Adrenal gland (tissue), 9 donors: ENCODE measurements at regions not wholly inside any gene's neighbourhood (a gene's known extent, or its start where the extent isn't known, plus 50 kb on each side); places are given as distances from the start of the nearest gene placed in this dataset.

ENCODE experiments used
- DNase-seq, 7 donors: peaks; one replicate each; pipeline ENCODE4 v3.0.0-alpha.2; 2019 to 2020
- H3K27ac ChIP-seq, 5 donors: fragments of 200-600 bp; sonication (generic) in 4 of 5; 1 replicate in 3 of 5; 2 replicates in 2 of 5; pipeline versions ENCODE4 v1.5.1 to v1.8.0; 2016 to 2020; ENCODE audit warnings: mild to moderate bottlenecking in 1 of 5
- H3K27me3 ChIP-seq: fragments of 200-600 bp; 2 replicates; pipeline ENCODE4 v1.8.0; 2021
- H3K36me3 ChIP-seq, 2 donors: fragments of 200-600 bp; replicated peaks in 1 of 2; 1 replicate in 1 of 2; 2 replicates in 1 of 2; pipeline versions ENCODE4 v1.5.1 to v1.8.0; 2018 to 2022
- H3K4me1 ChIP-seq, 2 donors: fragments of 200-600 bp; replicated peaks in 1 of 2; 1 replicate in 1 of 2; 2 replicates in 1 of 2; pipeline versions ENCODE4 v1.5.1 to v1.8.0; 2018 to 2021
- H3K4me3 ChIP-seq, 4 donors: fragments of 200-600 bp; sonication (generic) in 3 of 4; one replicate each; pipeline ENCODE4 v1.5.1; 2016 to 2018
- H3K9me3 ChIP-seq, 3 donors: fragments of 200-600 bp; sonication (generic) in 1 of 3; replicated peaks in 1 of 3; 1 replicate in 2 of 3; 2 replicates in 1 of 3; pipeline versions ENCODE4 v1.5.1 to v1.8.0; 2016 to 2021
- CTCF ChIP-seq, 6 experiments: fragments of 450-650 bp in 4 of 6; fragments of 200-600 bp in 2 of 6; sonication (generic) in 1 of 6; IDR thresholded peaks; 1 replicate in 5 of 6; 2 replicates in 1 of 6; pipeline versions ENCODE4 v1.5.1 to v1.8.0; 2016 to 2021; ENCODE audit warnings: antibody characterized with exemption in 6 of 6, mild to moderate bottlenecking in 2 of 6, moderate library complexity in 1 of 6
- POLR2A ChIP-seq, 2 donors: fragments of 450-650 bp; IDR thresholded peaks; one replicate each; pipeline ENCODE4 v1.6.1; 2017; ENCODE audit warnings: antibody characterized with exemption in 2 of 2, mild to moderate bottlenecking in 2 of 2, moderate library complexity in 1 of 2
- WGBS, 4 donors: extraction: QIAGEN DNeasy Blood & Tissue Kit in 2 of 4; methylation state at CpG; one replicate each; pipeline versions ENCODE4 v1.1.5 to v1.1.7; 2013 to 2017; 5-methylcytosine and 5-hydroxymethylcytosine counted together
- intact Hi-C, 2 donors: fragments of 100-400 bp; cut with DNase I; formaldehyde crosslinking; loops; one replicate each; pipeline versions ENCODE4 v1.14.1 to v1.15.0; 2022 to 2023
- donor health status: healthy with polysubstance abuse.
- donor health status: Bipolar disorder and iron deficiency.
- donor health status: DM: yes; HTN: yes; CAD: no.
- donor health status: DM: no; HTN: no; CAD: no.
- donor health status: DM: no; HTN: no; CAD: no.

- no peak for DNase-seq
- TF ChIP-seq POLR2A (IDR thresholded peaks at IDR 0.05): no peak
- TF ChIP-seq CTCF (IDR thresholded peaks at IDR 0.05): no peak
- Histone ChIP-seq H3K9me3 (no peaks in the 10 kb centered on the region), H3K4me1 (no peaks in the 10 kb centered on the region), H3K27me3 (no peaks in the 10 kb centered on the region), H3K4me3 (no peak overlapping the region), H3K27ac (no peak overlapping the region), H3K36me3 (no peaks in the 10 kb centered on the region)
- 78 to 91% (median 90%) methylated on average over 1 of the region's 1 CpG for WGBS, 4 donors
- intact Hi-C loops: no loop called here
Observed at GRCh38 chr6:164817662-164818061, 491.7 kb downstream of the C6orf118 start.

GRCh38 chr6:164812706-164813105, 496.7 kb downstream of the C6orf118 start:
- TF ChIP-seq POLR2A (IDR thresholded peaks at IDR 0.05): no peak
- TF ChIP-seq CTCF (IDR thresholded peaks at IDR 0.05): no peak
- no peak for DNase-seq
- Histone ChIP-seq H3K27ac (no peak overlapping the region), H3K27me3 (no peaks in the 10 kb centered on the region), H3K4me1 (no peaks in the 10 kb centered on the region), H3K36me3 (no peaks in the 10 kb centered on the region), H3K4me3 (no peak overlapping the region), H3K9me3 (no peaks in the 10 kb centered on the region)
- intact Hi-C loops: no loop called here

GRCh38 chr6:164807125-164807524, 502.3 kb downstream of the C6orf118 start:
- no peaks in the 10 kb centered on the region for H3K4me1 ChIP-seq
- H3K27me3 ChIP-seq: no peaks in the 10 kb centered on the region
- H3K27ac ChIP-seq: no peak overlapping the region
- peaks cover 0 to 8% (median 0%) of the 10 kb centered on the region in 3 donors for H3K9me3 ChIP-seq
- no peaks in the 10 kb centered on the region for H3K36me3 ChIP-seq
- H3K4me3 ChIP-seq: no peak overlapping the region
- no peak for TF ChIP-seq POLR2A (IDR thresholded peaks at IDR 0.05)
- TF ChIP-seq CTCF (IDR thresholded peaks at IDR 0.05): no peak
- intact Hi-C loops: no loop called here
- 55 to 71% (median 58%) methylated on average over 2 of the region's 2 CpGs for WGBS, 4 donors
- no peak for DNase-seq

GRCh38 chr6:164795056-164795815, 514.2 kb downstream of the C6orf118 start:
- Histone ChIP-seq H3K4me3 (no peak overlapping the region), H3K9me3 (no peaks in the 10 kb centered on the region), H3K4me1 (no peaks in the 10 kb centered on the region), H3K27me3 (no peaks in the 10 kb centered on the region), H3K36me3 (no peaks in the 10 kb centered on the region), H3K27ac (no peak overlapping the region)
- no peak for DNase-seq
- TF ChIP-seq CTCF (IDR thresholded peaks at IDR 0.05) (no peak), POLR2A (IDR thresholded peaks at IDR 0.05) (no peak)
- intact Hi-C loops: no loop called here
- 44 to 64% (median 58%) methylated on average over 9 of the region's 9 CpGs for WGBS, 4 donors
